ENCODE measurements at regions not wholly inside any gene's neighbourhood (a gene's known extent, or its start where the extent isn't known, plus 50 kb on each side); places are given as distances from the start of the nearest gene placed in this dataset.
"Not testable (repeated sequence)": the region's sequence is repeated elsewhere in the genome, so short reads cannot be mapped to it uniquely, and the experiment has no call there.

DNA sequence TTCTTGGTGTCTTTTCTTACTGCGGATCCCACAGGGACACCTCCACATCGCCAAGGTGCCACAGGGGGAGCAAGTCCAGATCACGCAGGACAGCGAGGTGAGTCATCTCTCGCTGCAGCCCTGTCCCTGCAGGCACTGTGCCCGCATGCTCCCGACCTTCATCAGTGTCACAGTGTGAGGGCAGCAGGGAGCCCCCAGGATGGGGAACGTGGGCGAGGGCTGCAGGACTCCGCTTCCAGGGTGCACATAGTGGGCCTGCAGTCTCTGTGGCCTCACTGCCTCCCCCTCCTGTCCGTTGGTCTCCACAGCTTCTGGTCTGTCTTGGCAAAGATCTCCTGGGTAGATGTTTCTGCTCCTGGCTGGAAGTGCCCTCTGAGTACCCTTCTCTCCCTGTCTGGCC is 78.0 kb downstream of the NPIPB11 start:
- Histone ChIP-seq H3K9ac (ENCODE audit: low read depth, low read length) (peak overlapping the region; percentile 95), H3K23ac (ENCODE audit: low read depth, low read length) (peak overlapping the region; percentile 96), H2BK5ac (ENCODE audit: low read depth, low read length, poor library complexity, severe bottlenecking) (peak overlapping the region; percentile 100), H2BK15ac (ENCODE audit: low read depth, low read length) (peak overlapping the region; percentile 94; the same call in 2 of the 3 replicates), H4K5ac (ENCODE audit: low read depth, low read length) (peak overlapping the region; percentile 100), H3K27ac (ENCODE audit: insufficient read depth, low read length) (peak overlapping the region; percentile 100), H3K18ac (ENCODE audit: low read depth, low read length) (peak overlapping the region; percentile 99), H2BK120ac (ENCODE audit: low read depth, low read length) (peak overlapping the region; percentile 100), H4K91ac (ENCODE audit: insufficient read depth, low read depth, low read length) (peak overlapping the region; percentile 100), H3K56ac (ENCODE audit: extremely low read depth, insufficient read depth, low read length) (peak overlapping the region; percentile 86), H3K4ac (ENCODE audit: low read depth, low read length) (peak overlapping the region; percentile 100), H2AK5ac (ENCODE audit: low read depth, low read length) (peak overlapping the region; percentile 100), H3K4me2 (ENCODE audit: low read depth, low read length) (peak overlapping the region; percentile 25; the same call in 1 of the 2 replicates), H3K14ac (replicated peaks; ENCODE audit: low read depth, low read length) (peak overlapping the region; percentile 99), H2BK20ac (ENCODE audit: low read depth, low read length) (peak overlapping the region; percentile 99), H3K4me1 (ENCODE audit: control insufficient read depth, insufficient read depth, low read length) (peaks cover 22% of the 10 kb centered on the region), H4K8ac (ENCODE audit: low read depth in 2 of 2, low read length in 2 of 2) (peak overlapping the region; percentile 90 to 97), H3K9me1 (ENCODE audit: insufficient read depth, low read length) (peaks cover 15% of the 10 kb centered on the region)
- POLR2A ChIA-PET (ENCODE audit: unreplicated experiment); intact Hi-C loops (cut with micrococcal nuclease); H3K9me3 ChIP-seq (ENCODE audit: control insufficient read depth, insufficient read depth, low read length); H3K27me3 ChIP-seq (ENCODE audit: control insufficient read depth, insufficient read depth, low read length); H3K79me1 ChIP-seq (ENCODE audit: low read depth in 1 of 2, low read length in 2 of 2); BruUV-seq (replicated peaks); H3K4me3 ChIP-seq (ENCODE audit: insufficient read depth, low read depth, low read length); CTCF ChIA-PET; H3K36me3 ChIP-seq (ENCODE audit: control insufficient read depth, insufficient read depth, low read length); in situ Hi-C loops (cut with MboI; ENCODE audit: low sequenced_read_pairs); H2AK9ac ChIP-seq (replicated peaks; ENCODE audit: low read depth, low read length, poor library complexity); H4K20me1 ChIP-seq (ENCODE audit: insufficient read depth, low read length); DNase-seq; dilution Hi-C loops (cut with HindIII; ENCODE audit: low sequenced_read_pairs, unreplicated experiment); H2AFZ ChIP-seq (replicated peaks; ENCODE audit: low read length, poor library complexity): not testable (repeated sequence)
- TF ChIP-seq, protein P1, sequence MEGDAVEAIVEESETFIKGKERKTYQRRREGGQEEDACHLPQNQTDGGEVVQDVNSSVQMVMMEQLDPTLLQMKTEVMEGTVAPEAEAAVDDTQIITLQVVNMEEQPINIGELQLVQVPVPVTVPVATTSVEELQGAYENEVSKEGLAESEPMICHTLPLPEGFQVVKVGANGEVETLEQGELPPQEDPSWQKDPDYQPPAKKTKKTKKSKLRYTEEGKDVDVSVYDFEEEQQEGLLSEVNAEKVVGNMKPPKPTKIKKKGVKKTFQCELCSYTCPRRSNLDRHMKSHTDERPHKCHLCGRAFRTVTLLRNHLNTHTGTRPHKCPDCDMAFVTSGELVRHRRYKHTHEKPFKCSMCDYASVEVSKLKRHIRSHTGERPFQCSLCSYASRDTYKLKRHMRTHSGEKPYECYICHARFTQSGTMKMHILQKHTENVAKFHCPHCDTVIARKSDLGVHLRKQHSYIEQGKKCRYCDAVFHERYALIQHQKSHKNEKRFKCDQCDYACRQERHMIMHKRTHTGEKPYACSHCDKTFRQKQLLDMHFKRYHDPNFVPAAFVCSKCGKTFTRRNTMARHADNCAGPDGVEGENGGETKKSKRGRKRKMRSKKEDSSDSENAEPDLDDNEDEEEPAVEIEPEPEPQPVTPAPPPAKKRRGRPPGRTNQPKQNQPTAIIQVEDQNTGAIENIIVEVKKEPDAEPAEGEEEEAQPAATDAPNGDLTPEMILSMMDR (conservative IDR thresholded peaks at IDR 0.05; ENCODE audit: low read depth, low read length), result 0 out of 2 replicates have a peak, but pooled peaks have one; percentile 6
- peak; percentile 8; the same call in 1 of the 2 replicates for ATAC-seq (ENCODE audit: low read depth)
- 44% methylated on average over 3 of the region's 11 CpGs; no CpG with 5 or more reads in 1 of the 2 experiments for WGBS, 2 experiments (ENCODE audit: extremely low coverage in 2 of 2, insufficient read length in 1 of 2)

Measured in IMR-90 (cell line).